ENCODE measurements at regions not wholly inside any gene's neighbourhood (a gene's known extent, or its start where the extent isn't known, plus 50 kb on each side); places are given as distances from the start of the nearest gene placed in this dataset.

DNA sequence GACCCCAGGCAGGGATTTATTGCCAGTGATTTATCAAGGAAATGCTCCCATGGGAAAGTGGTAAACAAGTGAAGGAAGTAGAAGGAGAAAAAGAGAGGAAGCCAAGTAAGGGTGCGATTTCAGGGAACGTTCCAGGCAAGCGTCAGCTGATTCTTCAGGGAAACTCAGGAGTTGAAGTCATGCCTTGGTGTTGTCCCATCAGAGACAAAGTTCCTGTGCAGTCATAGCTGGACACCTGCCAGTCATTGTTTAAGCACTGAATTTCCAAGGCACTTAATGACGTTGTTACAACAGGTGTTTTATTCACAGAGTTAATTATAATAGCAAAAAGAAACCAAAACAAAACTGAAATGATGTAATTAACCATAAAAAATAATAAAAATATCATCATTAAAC lies 381.8 kb upstream of the CRIM1 start:
- no peak for TF ChIP-seq EZH2 (IDR thresholded peaks at IDR 0.05)
- TF ChIP-seq, protein P1, sequence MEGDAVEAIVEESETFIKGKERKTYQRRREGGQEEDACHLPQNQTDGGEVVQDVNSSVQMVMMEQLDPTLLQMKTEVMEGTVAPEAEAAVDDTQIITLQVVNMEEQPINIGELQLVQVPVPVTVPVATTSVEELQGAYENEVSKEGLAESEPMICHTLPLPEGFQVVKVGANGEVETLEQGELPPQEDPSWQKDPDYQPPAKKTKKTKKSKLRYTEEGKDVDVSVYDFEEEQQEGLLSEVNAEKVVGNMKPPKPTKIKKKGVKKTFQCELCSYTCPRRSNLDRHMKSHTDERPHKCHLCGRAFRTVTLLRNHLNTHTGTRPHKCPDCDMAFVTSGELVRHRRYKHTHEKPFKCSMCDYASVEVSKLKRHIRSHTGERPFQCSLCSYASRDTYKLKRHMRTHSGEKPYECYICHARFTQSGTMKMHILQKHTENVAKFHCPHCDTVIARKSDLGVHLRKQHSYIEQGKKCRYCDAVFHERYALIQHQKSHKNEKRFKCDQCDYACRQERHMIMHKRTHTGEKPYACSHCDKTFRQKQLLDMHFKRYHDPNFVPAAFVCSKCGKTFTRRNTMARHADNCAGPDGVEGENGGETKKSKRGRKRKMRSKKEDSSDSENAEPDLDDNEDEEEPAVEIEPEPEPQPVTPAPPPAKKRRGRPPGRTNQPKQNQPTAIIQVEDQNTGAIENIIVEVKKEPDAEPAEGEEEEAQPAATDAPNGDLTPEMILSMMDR (IDR thresholded peaks at IDR 0.05) = no peak
- TF ChIP-seq EZH2phosphoT487 (IDR thresholded peaks at IDR 0.05) = no peak

Data from neural progenitor cell (in vitro differentiated cells).